EL (cell line): ENCODE measurements at regions not wholly inside any gene's neighbourhood (a gene's known extent, or its start where the extent isn't known, plus 50 kb on each side); places are given as distances from the start of the nearest gene placed in this dataset.

Source experiments
- DNase-seq: peaks from one replicate; pipeline ENCODE4 v3.0.0-alpha.2; 2016

- no peak for DNase-seq
Observed at GRCh38 chr5:167889276-167889675, 402.2 kb upstream of the WWC1 start.

- DNase-seq, result no peak
Observed at GRCh38 chr5:167892352-167893115, 398.9 kb upstream of the WWC1 start.

GRCh38 chr5:167893271-167893670 lies 398.2 kb upstream of the WWC1 start:
- DNase-seq, result no peak

DNA sequence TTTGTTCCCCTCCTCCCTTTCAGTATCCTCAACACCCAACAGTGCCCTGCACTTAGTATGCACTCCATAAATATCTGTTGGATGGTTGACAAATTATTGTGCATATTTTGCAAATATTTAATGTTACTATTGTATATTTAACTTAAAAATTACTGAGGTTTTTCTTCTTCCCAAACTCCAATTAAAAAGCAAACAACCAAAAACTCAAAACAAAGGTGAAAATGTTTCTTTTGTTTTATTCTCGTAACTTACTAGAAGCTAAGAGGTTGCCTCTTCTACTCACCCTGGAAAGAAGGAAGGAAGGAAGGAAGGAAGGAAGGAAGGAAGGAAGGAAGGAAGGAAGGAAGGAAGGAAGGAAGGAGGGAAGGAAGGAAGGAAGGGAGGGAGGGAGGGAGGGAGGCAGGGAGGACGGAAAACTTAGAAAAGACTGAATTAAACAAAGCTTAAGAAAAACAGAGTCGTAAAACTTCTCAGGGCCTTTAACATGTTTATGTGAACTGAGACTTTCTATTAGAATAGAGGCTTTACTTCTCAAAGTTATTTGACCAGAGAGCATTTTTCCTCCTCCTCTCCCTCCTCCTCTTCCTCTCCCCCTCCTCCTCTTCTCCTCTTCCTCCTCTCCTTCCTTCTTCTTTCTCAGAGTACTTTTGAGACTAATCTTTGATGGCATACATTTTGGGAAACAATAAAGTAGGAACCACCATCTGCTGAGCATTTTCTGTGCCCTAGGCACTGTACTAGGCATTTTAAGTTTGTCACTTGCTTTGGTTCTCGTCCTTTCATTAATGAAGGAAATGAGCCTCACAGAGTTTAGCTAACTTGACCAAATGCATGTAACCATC lies 396.6 kb upstream of the WWC1 start:
- no peak for DNase-seq

GRCh38 chr5:167895899-167896659 lies 395.4 kb upstream of the WWC1 start:
- no peak for DNase-seq

GRCh38 chr5:167896814-167897213 lies 394.6 kb upstream of the WWC1 start:
- no peak for DNase-seq

DNA sequence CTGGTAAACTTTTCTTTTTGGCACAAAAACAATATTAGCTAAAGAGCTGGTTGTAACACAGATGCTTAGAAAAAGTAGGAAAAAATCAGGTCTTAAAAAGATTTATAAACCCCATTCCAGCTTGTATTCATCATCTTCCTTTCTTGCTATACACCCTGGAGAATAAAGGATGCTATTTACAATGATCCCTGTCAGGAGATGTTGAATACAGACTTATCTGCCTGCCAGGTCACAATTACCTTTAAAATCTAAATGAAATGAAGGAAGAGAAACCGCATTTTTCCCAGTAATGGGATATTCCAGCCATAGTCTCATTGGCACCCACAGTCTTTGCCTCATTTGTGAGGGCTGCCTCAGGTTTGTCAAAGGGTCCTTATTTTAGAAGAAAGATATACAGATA lies 394.1 kb upstream of the WWC1 start:
- no peak for DNase-seq

DNA sequence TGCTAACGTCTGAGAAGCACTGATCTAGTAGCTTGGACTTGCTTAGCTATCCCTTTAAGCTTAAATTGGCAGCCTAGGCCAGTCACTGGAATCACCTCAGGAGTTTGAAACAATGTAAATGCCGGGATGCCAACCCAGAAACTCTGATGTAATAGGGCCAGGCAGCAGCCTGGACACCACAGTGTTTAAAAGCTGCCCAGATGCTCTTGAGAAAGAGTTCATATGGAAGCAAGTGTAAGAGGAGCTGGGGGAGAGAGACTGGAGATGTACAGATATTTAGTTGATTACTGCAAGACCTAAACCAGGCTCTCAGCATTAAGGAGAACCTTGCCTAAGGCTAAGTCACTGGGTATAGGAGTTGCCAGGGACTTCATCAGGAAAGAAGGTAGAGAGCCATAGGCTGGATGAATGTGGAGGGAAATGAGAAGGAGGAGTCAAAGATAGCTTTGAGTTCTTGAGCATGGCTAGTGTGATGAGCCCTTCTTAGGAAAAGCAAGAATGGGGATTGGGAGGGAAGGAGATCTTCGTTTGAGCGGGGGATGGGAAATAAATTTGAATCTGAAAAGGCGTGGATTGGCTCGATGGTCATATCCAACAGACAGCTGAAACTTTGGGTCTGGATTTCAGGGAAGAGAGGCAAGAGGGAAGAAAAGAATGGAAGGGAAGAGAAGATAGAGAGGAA lies 392.9 kb upstream of the WWC1 start:
- no peak for DNase-seq

- DNase-seq, result peak; percentile 41
Observed at GRCh38 chr5:167899490-167900070, 391.9 kb upstream of the WWC1 start.

GRCh38 chr5:167900340-167900935 lies 391.0 kb upstream of the WWC1 start:
- DNase-seq, result no peak

- DNase-seq, result no peak
Observed at GRCh38 chr5:167902298-167902697, 389.1 kb upstream of the WWC1 start.

DNA sequence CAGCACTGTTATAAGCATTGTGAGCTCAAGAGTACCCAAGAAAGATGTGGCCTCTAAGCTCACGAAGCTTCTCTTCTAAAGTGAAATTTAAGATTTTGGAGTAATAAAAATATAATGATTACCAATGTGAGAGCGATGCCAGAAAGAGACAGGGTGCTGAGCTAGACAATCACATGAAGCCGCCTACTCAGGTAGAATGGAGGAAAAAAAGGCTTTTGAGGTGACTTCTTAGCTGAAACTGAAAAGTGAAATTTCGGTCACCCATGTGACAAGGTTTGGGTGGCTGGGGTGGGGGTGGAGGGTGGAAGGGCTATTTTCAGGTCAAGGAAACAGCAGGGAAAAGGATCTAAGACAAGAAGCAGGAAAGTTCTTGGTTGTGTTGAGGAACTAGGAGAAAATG lies 388.2 kb upstream of the WWC1 start:
- no peak for DNase-seq

DNA sequence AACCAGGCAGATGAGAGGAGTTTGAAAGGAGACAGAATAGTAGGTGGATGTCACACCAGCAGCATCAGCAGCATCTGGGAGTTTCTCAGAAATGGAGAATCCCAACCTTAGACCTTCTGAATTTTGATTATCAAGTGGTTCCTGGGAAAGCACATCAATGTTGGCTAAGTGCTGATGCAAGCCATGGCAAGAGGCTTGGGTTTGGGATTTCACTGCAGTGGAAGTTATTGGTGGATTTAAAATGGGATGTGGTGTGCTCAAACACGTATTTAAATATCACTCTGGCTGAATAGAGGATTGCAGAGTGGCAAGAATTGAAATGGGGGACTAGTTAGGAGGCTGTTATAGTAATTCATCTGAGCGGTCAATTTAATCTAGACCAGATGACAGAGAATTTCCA lies 387.8 kb upstream of the WWC1 start:
- no peak for DNase-seq

DNA sequence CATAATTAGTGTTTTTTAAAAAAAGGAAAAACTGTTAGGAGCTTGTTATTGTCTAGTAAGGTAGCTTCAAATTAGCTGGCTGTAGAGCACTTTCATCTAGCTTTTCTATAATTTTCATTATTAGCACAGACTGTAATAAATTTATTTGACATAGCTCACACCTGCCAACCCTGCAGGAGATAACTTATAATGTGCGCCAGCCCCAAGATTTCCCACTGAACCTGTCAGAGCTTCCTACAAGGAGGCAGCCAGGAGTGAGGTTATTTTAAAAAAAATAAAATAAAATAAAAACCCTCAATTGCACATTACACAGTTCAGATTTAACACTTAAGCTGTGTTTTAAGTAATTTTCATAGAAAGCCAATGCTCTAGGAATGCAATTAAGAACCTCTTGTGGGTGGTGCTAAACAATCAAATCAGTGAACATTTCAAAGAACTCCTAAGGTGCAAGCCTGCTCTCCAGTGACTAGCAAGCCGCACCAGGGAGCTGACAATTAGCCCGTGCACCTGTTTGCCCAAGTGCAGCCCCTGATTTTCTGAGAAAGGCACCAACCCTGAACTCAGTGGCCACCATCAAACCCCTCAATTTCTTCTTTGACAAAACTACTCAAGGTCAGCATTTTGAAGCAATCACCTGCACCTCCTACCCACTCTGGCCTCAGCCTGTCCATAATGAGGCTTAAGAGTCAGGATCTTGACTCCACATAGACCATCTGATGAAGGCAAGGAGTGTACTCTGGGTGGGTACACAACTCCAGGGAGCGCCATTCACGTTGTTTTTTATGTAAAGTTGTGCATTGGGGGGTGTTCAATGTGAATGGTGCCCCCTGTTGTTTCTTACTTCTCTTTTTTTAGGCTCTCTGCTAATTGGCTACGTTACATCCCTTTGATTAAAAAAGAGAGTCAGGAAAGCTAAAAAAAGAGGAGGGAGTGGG lies 385.3 kb upstream of the WWC1 start:
- DNase-seq, result no peak

DNA sequence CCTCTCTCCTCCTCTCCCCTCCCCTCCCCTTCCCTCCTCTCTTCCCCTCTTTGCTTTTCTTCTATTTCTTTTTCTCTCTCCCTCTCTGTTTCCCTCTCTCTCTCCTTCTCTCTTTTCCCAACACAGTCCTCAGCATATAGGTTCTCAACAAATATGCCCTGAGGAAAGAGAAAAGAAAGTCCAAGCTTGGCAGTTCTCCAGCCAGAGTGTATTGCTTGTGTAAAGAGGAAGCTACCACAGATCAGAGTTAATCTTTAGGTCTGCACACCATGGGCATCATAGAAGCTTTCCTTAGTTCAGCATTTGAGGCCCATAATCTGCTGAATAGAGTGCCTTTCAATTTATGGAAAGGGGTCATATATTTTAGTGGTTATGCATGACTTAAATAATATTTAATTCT lies 382.8 kb upstream of the WWC1 start:
- peak; percentile 23 for DNase-seq

GRCh38 chr5:167912941-167913665 lies 378.3 kb upstream of the WWC1 start:
- peak; percentile 64 for DNase-seq

- DNase-seq, result no peak
Observed at GRCh38 chr5:167915237-167915636, 376.2 kb upstream of the WWC1 start.

- DNase-seq, result peak; percentile 22
Observed at GRCh38 chr5:167916261-167916691, 375.2 kb upstream of the WWC1 start.

DNA sequence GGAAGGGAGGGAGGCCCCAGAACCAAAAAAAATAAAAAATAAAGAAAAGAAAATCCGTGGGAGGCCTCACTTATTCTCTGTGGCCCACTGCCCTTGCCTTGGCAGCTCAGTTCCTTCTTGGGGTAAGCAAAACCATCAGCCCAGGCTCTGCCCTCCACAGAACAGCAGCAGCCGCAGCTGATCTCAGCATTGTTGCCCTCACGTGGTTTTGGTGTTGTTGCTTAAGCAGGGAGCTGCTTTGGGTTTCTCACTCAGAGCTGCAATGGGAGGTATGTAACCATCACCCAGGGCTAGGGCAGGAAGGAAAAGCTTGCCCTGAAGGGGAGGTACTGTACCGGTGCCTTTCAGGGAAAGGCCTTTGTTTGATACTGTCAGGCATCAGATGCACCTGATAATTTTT lies 374.7 kb upstream of the WWC1 start:
- DNase-seq, result peak; percentile 11

GRCh38 chr5:167918184-167918812 lies 373.1 kb upstream of the WWC1 start:
- no peak for DNase-seq
